ENCODE measurements at regions not wholly inside any gene's neighbourhood (a gene's known extent, or its start where the extent isn't known, plus 50 kb on each side); places are given as distances from the start of the nearest gene placed in this dataset.
"Not testable (repeated sequence)": the region's sequence is repeated elsewhere in the genome, so short reads cannot be mapped to it uniquely, and the experiment has no call there.

- no peak for TF ChIP-seq CTCF (IDR thresholded peaks at IDR 0.05; ENCODE audit: unreplicated experiment)
- Mint-ChIP-seq H3K4me1 (ENCODE audit: insufficient read depth, unreplicated experiment) (no peaks in the 10 kb centered on the region), H3K27me3 (ENCODE audit: insufficient read depth, unreplicated experiment) (no peaks in the 10 kb centered on the region), H3K36me3 (ENCODE audit: insufficient read depth, unreplicated experiment) (no peaks in the 10 kb centered on the region), H3K4me3 (ENCODE audit: unreplicated experiment) (no peak overlapping the region), H3K27ac (ENCODE audit: low read depth, unreplicated experiment) (no peak overlapping the region), H3K9me3 (ENCODE audit: unreplicated experiment) (peaks cover 13% of the 10 kb centered on the region)
- BruUV-seq (replicated peaks), result no TSS peak
- ChIA-PET POLR2A (no interaction called here), CTCF (no interaction called here)
- DNase-seq (ENCODE audit: unreplicated experiment), result no peak
- intact Hi-C loops (cut with micrococcal nuclease), result no loop called here
Measured at GRCh38 chr5:12095808-12096281, 191.6 kb upstream of the CTNND2 start.

- Mint-ChIP-seq H3K36me3 (ENCODE audit: insufficient read depth, unreplicated experiment) (no peaks in the 10 kb centered on the region), H3K4me3 (ENCODE audit: unreplicated experiment) (no peak overlapping the region), H3K4me1 (ENCODE audit: insufficient read depth, unreplicated experiment) (no peaks in the 10 kb centered on the region), H3K9me3 (ENCODE audit: unreplicated experiment) (peaks cover 8% of the 10 kb centered on the region), H3K27me3 (ENCODE audit: insufficient read depth, unreplicated experiment) (no peaks in the 10 kb centered on the region), H3K27ac (ENCODE audit: low read depth, unreplicated experiment) (no peak overlapping the region)
- intact Hi-C loops (cut with micrococcal nuclease), result no loop called here
- ChIA-PET POLR2A (interaction anchor here (0.7 kb wide), 1 partner anchor 676 kb away, joined by 3 read pairs; no protein-coding TSS in a partner anchor), CTCF (interaction anchor here (0.7 kb wide), 1 partner anchor 40 kb away, joined by 3 read pairs; no protein-coding TSS in a partner anchor)
- no peak for DNase-seq (ENCODE audit: unreplicated experiment)
- no peak for TF ChIP-seq CTCF (IDR thresholded peaks at IDR 0.05; ENCODE audit: unreplicated experiment)
- no TSS peak for BruUV-seq (replicated peaks)
Measured at GRCh38 chr5:12093586-12093985, 189.3 kb upstream of the CTNND2 start.

GRCh38 chr5:12080761-12081160 lies 176.5 kb upstream of the CTNND2 start:
- Mint-ChIP-seq H3K27me3 (ENCODE audit: insufficient read depth, unreplicated experiment) (no peaks in the 10 kb centered on the region), H3K36me3 (ENCODE audit: insufficient read depth, unreplicated experiment) (no peaks in the 10 kb centered on the region), H3K9me3 (ENCODE audit: unreplicated experiment) (peaks cover 13% of the 10 kb centered on the region), H3K4me3 (ENCODE audit: unreplicated experiment) (no peak overlapping the region), H3K4me1 (ENCODE audit: insufficient read depth, unreplicated experiment) (no peaks in the 10 kb centered on the region), H3K27ac (ENCODE audit: low read depth, unreplicated experiment) (no peak overlapping the region)
- no peak for DNase-seq (ENCODE audit: unreplicated experiment)
- no peak for TF ChIP-seq CTCF (IDR thresholded peaks at IDR 0.05; ENCODE audit: unreplicated experiment)
- BruUV-seq (replicated peaks), result no TSS peak
- POLR2A ChIA-PET, result no interaction called here
- CTCF ChIA-PET, result interaction anchor here (0.7 kb wide), 1 partner anchor 167 kb away, joined by 3 read pairs; no protein-coding TSS in a partner anchor
- intact Hi-C loops (cut with micrococcal nuclease), result no loop called here

- DNase-seq (ENCODE audit: unreplicated experiment); H3K4me1 Mint-ChIP-seq (ENCODE audit: insufficient read depth, unreplicated experiment); intact Hi-C loops (cut with micrococcal nuclease); CTCF ChIA-PET; H3K27me3 Mint-ChIP-seq (ENCODE audit: insufficient read depth, unreplicated experiment); H3K27ac Mint-ChIP-seq (ENCODE audit: low read depth, unreplicated experiment); H3K4me3 Mint-ChIP-seq (ENCODE audit: unreplicated experiment); POLR2A ChIA-PET; BruUV-seq (replicated peaks); H3K36me3 Mint-ChIP-seq (ENCODE audit: insufficient read depth, unreplicated experiment): not testable (repeated sequence)
- peaks cover 13% of the 10 kb centered on the region for H3K9me3 Mint-ChIP-seq (ENCODE audit: unreplicated experiment)
Measured at GRCh38 chr5:12078286-12078685, 174.0 kb upstream of the CTNND2 start.

- H3K36me3 Mint-ChIP-seq (ENCODE audit: insufficient read depth, unreplicated experiment), result no peaks in the 10 kb centered on the region
- no peak overlapping the region for H3K4me3 Mint-ChIP-seq (ENCODE audit: unreplicated experiment)
- no peak for DNase-seq (ENCODE audit: unreplicated experiment)
- no peak for TF ChIP-seq CTCF (IDR thresholded peaks at IDR 0.05; ENCODE audit: unreplicated experiment)
- no peak overlapping the region for H3K27ac Mint-ChIP-seq (ENCODE audit: low read depth, unreplicated experiment)
- H3K9me3 Mint-ChIP-seq (ENCODE audit: unreplicated experiment), result no peaks in the 10 kb centered on the region
- H3K27me3 Mint-ChIP-seq (ENCODE audit: insufficient read depth, unreplicated experiment), result no peaks in the 10 kb centered on the region
- no TSS peak for BruUV-seq (replicated peaks)
- H3K4me1 Mint-ChIP-seq (ENCODE audit: insufficient read depth, unreplicated experiment), result no peaks in the 10 kb centered on the region
- intact Hi-C loops (cut with micrococcal nuclease), result no loop called here
- ChIA-PET CTCF (interaction anchor here (0.6 to 1.0 kb wide), 2 partner anchors 110 to 1405 kb away, joined by 3 read pairs; no protein-coding TSS in a partner anchor), POLR2A (no interaction called here)
Measured at GRCh38 chr5:12073426-12073825, 169.2 kb upstream of the CTNND2 start.

Measured in MCF 10A (cell line).